ENCODE measurements at regions not wholly inside any gene's neighbourhood (a gene's known extent, or its start where the extent isn't known, plus 50 kb on each side); places are given as distances from the start of the nearest gene placed in this dataset.

DNA sequence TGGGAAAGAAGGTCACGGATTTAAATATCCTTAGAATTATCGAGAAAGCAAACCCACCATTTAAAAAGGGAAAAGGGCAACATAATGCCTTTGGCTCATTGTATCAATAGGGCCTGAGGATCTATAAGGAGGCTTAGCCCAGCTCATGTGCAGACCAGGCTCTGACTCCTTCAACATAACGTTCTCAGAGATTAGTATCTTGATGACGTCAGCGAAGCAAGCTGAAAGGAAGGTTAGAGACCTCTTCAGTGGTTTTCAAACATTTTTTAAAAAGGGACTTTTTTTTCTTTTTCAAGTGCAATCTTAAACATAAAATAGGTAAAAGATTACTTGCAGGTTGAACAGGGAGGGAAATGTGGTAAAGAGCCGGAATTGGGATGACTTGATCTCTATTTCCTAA, 463.9 kb upstream of the ADAMTS9 start:
- TF ChIP-seq, protein P1, sequence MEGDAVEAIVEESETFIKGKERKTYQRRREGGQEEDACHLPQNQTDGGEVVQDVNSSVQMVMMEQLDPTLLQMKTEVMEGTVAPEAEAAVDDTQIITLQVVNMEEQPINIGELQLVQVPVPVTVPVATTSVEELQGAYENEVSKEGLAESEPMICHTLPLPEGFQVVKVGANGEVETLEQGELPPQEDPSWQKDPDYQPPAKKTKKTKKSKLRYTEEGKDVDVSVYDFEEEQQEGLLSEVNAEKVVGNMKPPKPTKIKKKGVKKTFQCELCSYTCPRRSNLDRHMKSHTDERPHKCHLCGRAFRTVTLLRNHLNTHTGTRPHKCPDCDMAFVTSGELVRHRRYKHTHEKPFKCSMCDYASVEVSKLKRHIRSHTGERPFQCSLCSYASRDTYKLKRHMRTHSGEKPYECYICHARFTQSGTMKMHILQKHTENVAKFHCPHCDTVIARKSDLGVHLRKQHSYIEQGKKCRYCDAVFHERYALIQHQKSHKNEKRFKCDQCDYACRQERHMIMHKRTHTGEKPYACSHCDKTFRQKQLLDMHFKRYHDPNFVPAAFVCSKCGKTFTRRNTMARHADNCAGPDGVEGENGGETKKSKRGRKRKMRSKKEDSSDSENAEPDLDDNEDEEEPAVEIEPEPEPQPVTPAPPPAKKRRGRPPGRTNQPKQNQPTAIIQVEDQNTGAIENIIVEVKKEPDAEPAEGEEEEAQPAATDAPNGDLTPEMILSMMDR (IDR thresholded peaks at IDR 0.05): no peak
- H3K27ac ChIP-seq: no peak overlapping the region
- H3K36me3 ChIP-seq: no peaks in the 10 kb centered on the region
- H3K4me1 ChIP-seq (ENCODE audit: control insufficient read depth in 1 of 2, low read depth in 2 of 2): no peaks in the 10 kb centered on the region
- no peaks in the 10 kb centered on the region for H3K9me3 ChIP-seq
- no peak overlapping the region for H3K4me3 ChIP-seq
- ATAC-seq (ENCODE audit: insufficient number of reproducible peaks, low FRiP score, low read depth) (no peak), DNase-seq (ENCODE audit: low spot score) (no peak)
- H3K27me3 ChIP-seq (replicated peaks; ENCODE audit: insufficient read depth): no peaks in the 10 kb centered on the region

DNA sequence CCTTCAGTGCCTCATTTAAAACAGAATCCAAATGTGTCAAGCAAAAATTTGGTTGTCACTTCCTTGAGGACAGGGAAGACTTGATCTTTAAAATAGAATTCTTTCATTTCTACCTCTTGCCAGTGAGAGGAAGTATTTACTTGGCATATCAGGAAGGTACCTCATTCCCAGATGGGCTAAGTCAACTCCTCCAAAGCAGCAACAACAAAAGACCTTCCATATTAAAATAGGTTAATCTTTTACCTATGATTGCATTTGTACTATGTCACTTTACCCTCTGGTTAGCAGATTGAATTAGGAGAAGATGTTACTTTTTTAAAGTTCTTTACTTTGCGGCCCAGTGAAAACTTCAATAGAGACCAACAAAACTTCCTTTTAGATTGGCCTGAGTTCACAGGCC, 462.1 kb upstream of the ADAMTS9 start:
- TF ChIP-seq, protein P1 (IDR thresholded peaks at IDR 0.05): no peak
- Histone ChIP-seq H3K9me3 (no peaks in the 10 kb centered on the region), H3K27me3 (replicated peaks; ENCODE audit: insufficient read depth) (no peaks in the 10 kb centered on the region), H3K4me3 (no peak overlapping the region), H3K4me1 (ENCODE audit: control insufficient read depth in 1 of 2, low read depth in 2 of 2) (no peaks in the 10 kb centered on the region), H3K36me3 (no peaks in the 10 kb centered on the region), H3K27ac (no peak overlapping the region)
- ATAC-seq (ENCODE audit: insufficient number of reproducible peaks, low FRiP score, low read depth) (no peak), DNase-seq (ENCODE audit: low spot score) (no peak)

DNA sequence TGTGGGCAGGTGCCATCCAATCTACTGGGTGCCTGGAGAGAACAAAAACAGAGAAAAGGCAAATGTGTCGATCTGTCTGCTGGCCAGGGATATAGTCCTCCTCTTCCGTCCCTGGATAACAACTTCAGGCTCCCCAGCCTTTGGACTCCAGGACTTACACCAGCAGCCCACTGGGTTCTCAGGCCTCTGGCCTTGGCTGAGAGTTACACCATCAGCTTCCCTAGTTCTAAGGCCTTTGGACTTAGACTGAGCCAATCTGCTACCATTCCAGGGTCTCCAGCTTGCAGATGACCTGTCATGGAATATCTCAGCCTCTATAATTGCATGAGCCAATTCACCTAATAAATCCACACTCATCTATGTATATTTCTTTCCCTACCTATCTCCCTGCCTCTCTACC, 460.9 kb upstream of the ADAMTS9 start:
- H3K27ac ChIP-seq: no peak overlapping the region
- no peaks in the 10 kb centered on the region for H3K27me3 ChIP-seq (replicated peaks; ENCODE audit: insufficient read depth)
- no peaks in the 10 kb centered on the region for H3K9me3 ChIP-seq
- ATAC-seq (ENCODE audit: insufficient number of reproducible peaks, low FRiP score, low read depth) (no peak), DNase-seq (ENCODE audit: low spot score) (no peak)
- TF ChIP-seq, protein P1 (IDR thresholded peaks at IDR 0.05): no peak
- no peak overlapping the region for H3K4me3 ChIP-seq
- no peaks in the 10 kb centered on the region for H3K36me3 ChIP-seq
- H3K4me1 ChIP-seq (ENCODE audit: control insufficient read depth in 1 of 2, low read depth in 2 of 2): no peaks in the 10 kb centered on the region

DNA sequence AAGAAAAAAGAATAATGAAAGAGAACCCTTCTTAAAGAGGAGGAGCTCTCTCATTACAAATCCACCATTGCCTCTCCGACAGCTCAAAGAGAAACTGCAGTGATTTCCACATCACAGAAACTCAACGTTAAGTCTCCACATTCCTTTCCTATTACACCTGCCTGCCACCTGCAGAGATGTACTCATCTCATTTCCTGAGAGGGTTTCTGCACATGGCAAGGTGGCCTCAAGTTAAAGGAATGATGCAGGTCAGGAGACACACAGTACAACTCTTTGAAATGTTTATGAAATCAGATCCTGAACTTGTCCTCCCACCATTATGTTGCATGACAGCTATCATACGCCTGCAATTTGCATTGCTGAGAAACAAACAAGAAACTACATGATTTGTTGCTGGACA, 458.4 kb upstream of the ADAMTS9 start:
- Histone ChIP-seq H3K9me3 (no peaks in the 10 kb centered on the region), H3K27ac (no peak overlapping the region), H3K4me3 (no peak overlapping the region), H3K27me3 (replicated peaks; ENCODE audit: insufficient read depth) (no peaks in the 10 kb centered on the region), H3K4me1 (ENCODE audit: control insufficient read depth in 1 of 2, low read depth in 2 of 2) (no peaks in the 10 kb centered on the region), H3K36me3 (no peaks in the 10 kb centered on the region)
- ATAC-seq (ENCODE audit: insufficient number of reproducible peaks, low FRiP score, low read depth) (no peak), DNase-seq (ENCODE audit: low spot score) (no peak)
- TF ChIP-seq, protein P1 (IDR thresholded peaks at IDR 0.05): no peak

DNA sequence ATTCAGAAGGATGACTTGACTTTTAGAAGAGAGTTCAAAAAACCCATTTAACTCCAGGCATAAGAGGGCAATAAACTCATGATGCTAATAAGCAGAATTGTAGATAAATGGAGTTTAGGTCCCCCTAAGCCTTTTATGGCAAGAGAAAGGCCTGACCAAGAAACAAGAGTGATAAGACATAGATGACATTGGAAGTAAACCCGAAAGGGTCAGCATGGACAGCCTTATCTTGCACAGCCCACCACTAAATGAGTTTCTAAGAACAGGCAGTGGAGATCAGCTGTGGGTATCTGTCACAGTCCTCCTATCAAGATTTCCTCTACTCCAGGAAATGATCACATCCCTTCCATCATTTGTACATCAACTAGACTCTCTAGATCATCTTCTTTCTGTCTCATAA, 457.9 kb upstream of the ADAMTS9 start:
- ATAC-seq (ENCODE audit: insufficient number of reproducible peaks, low FRiP score, low read depth) (no peak), DNase-seq (ENCODE audit: low spot score) (no peak)
- Histone ChIP-seq H3K27ac (no peak overlapping the region), H3K4me3 (no peak overlapping the region), H3K27me3 (replicated peaks; ENCODE audit: insufficient read depth) (no peaks in the 10 kb centered on the region), H3K9me3 (no peaks in the 10 kb centered on the region), H3K36me3 (no peaks in the 10 kb centered on the region), H3K4me1 (ENCODE audit: control insufficient read depth in 1 of 2, low read depth in 2 of 2) (no peaks in the 10 kb centered on the region)
- TF ChIP-seq, protein P1 (IDR thresholded peaks at IDR 0.05): no peak

Data from thoracic aorta (tissue), 2 donors.